HepG2 (cell line): ENCODE measurements at regions not wholly inside any gene's neighbourhood (a gene's known extent, or its start where the extent isn't known, plus 50 kb on each side); places are given as distances from the start of the nearest gene placed in this dataset.

Experiments used
- ATAC-seq: fragments of 200-7000 bp; cut with Tn5 transposase; 3 replicates; pipeline ENCODE4 v1.9.1; 2020; ENCODE audit warnings: mild to moderate bottlenecking, moderate library complexity
- BruUV-seq: library from RNA; stranded (reverse); fragments of 400-500 nt; replicated peaks from 2 replicates; lab custom pipeline; 2021; lab: Mats Ljungman, UMichigan
- CTCF ChIA-PET: fragments of 300-600 bp; formaldehyde crosslinking; extraction: SDS; loops from one replicate; lab custom pipeline; 2021; ENCODE audit warnings: low total read pairs, inconsistent platforms, low intra/inter-chr PET ratio; lab: Yijun Ruan, JAX
- POLR2A ChIA-PET: fragments of 350-600 bp; sonication (Branson Sonifier 250); formaldehyde crosslinking; loops from one replicate; lab custom pipeline; 2020; ENCODE audit warnings: antibody characterized with exemption, inconsistent platforms; lab: Yijun Ruan, JAX
- DNase-seq: peaks from one replicate; pipeline ENCODE4 v3.0.0-alpha.2; 2015; ENCODE audit warnings: low spot score
- FAIRE-seq: peaks from 3 replicates; lab custom pipeline; 2011; peaks lifted over from hg19 to GRCh38; lab: Jason Lieb, UNC
- H2AFZ ChIP-seq: one replicate; pipeline ENCODE4 v1.6.1; 2011; ENCODE audit warnings: low read length, inconsistent platforms
- H3K27ac ChIP-seq: fragments of 300-600 bp; 3 replicates; pipeline ENCODE4 v1.8.0; 2011; ENCODE audit warnings: mixed run types, mild to moderate bottlenecking, mixed read lengths, low read length, inconsistent platforms; ENCODE audit not compliant: insufficient read depth; ENCODE audit errors: extremely low read length
- H3K27me3 ChIP-seq, 2 experiments: fragments of 200-600 bp in 1 of 2; 2 replicates in 1 of 2; 3 replicates in 1 of 2; pipeline versions ENCODE4 v1.6.0 to v1.8.0; 2011; ENCODE audit warnings: low read length in 2 of 2, mild to moderate bottlenecking in 2 of 2, moderate library complexity in 2 of 2, inconsistent platforms in 1 of 2; ENCODE audit not compliant: insufficient read depth in 2 of 2, control insufficient read depth in 1 of 2
- H3K36me3 ChIP-seq, 2 experiments: fragments of 200-600 bp in 1 of 2; replicated peaks in 1 of 2; 2 replicates in 1 of 2; 3 replicates in 1 of 2; pipeline versions ENCODE4 v1.5.1 to v1.8.0; 2011; ENCODE audit warnings: low read length in 2 of 2, inconsistent platforms in 1 of 2; ENCODE audit not compliant: insufficient read depth in 2 of 2, control insufficient read depth in 1 of 2
- H3K4me1 ChIP-seq: 2 replicates; pipeline ENCODE4 v1.5.1; 2012; ENCODE audit warnings: low read length, inconsistent platforms; ENCODE audit not compliant: insufficient read depth
- H3K4me2 ChIP-seq: 2 replicates; pipeline ENCODE4 v1.6.0; 2011; ENCODE audit warnings: low read depth, low read length, inconsistent platforms
- H3K4me3 ChIP-seq, 3 experiments: fragments of 200-600 bp in 1 of 3; sonication (generic), shearing (Covaris generic) in 1 of 3; replicated peaks in 1 of 3; 2 replicates each; pipeline ENCODE4 v1.5.1; 2011 to 2016; ENCODE audit warnings: low read length in 3 of 3, inconsistent platforms in 2 of 3, low read depth in 2 of 3, mild to moderate bottlenecking in 2 of 3, control low read depth in 1 of 3, mixed read lengths in 1 of 3; ENCODE audit not compliant: insufficient read depth in 1 of 3
- H3K79me2 ChIP-seq: one replicate; pipeline ENCODE4 v1.6.1; 2011; ENCODE audit warnings: low read length, inconsistent platforms; ENCODE audit not compliant: insufficient read depth
- H3K9ac ChIP-seq: 2 replicates; pipeline ENCODE4 v1.6.0; 2011; ENCODE audit warnings: mild to moderate bottlenecking, low read depth, low read length, inconsistent platforms; ENCODE audit not compliant: insufficient read depth
- H3K9me3 ChIP-seq: 2 replicates; pipeline ENCODE4 v1.5.1; 2012; ENCODE audit warnings: mild to moderate bottlenecking, low read length
- H4K20me1 ChIP-seq: 2 replicates; pipeline ENCODE4 v1.6.0; 2011; ENCODE audit warnings: inconsistent platforms, mild to moderate bottlenecking, low read length, moderate library complexity; ENCODE audit not compliant: insufficient read depth
- ARID3A ChIP-seq: IDR thresholded peaks from 2 replicates; pipeline ENCODE4 v1.6.1; 2012; ENCODE audit warnings: low read depth, low read length, improper control_type of control experiment
- BATF2 ChIP-seq: sonication (generic); formaldehyde crosslinking; IDR thresholded peaks from 2 replicates; pipeline ENCODE4 v1.8.0; 2022; ENCODE audit warnings: mild to moderate bottlenecking, missing genetic modification reagents, moderate library complexity
- HIC2 ChIP-seq: sonication (generic); formaldehyde crosslinking; IDR thresholded peaks from 2 replicates; pipeline ENCODE4 v1.9.0; 2022; ENCODE audit warnings: low read depth, missing genetic modification reagents
- HNF4G ChIP-seq, 2 experiments: sonication (generic) in 1 of 2; formaldehyde crosslinking in 1 of 2; IDR thresholded peaks; 2 replicates each; pipeline versions ENCODE4 v1.4.0 to v1.6.1; 2011 to 2020; ENCODE audit warnings: borderline replicate concordance in 2 of 2, low read depth in 2 of 2, mild to moderate bottlenecking in 2 of 2, low read length in 1 of 2, missing genetic modification reagents in 1 of 2, moderate library complexity in 1 of 2
- HOXD1 ChIP-seq: sonication (generic); formaldehyde crosslinking; IDR thresholded peaks from 2 replicates; pipeline ENCODE4 v1.5.0; 2020; ENCODE audit warnings: missing genetic modification reagents
- NFRKB ChIP-seq: fragments of 450-650 bp; IDR thresholded peaks from 2 replicates; pipeline ENCODE4 v1.6.1; 2017
- NFYB ChIP-seq: sonication (generic); formaldehyde crosslinking; IDR thresholded peaks from 2 replicates; pipeline ENCODE4 v1.4.0; 2020; ENCODE audit warnings: missing genetic modification reagents
- SRSF1 ChIP-seq: fragments of 200-400 bp; formaldehyde crosslinking; optimal IDR thresholded peaks from 2 replicates; pipeline ENCODE3; 2017; ENCODE audit warnings: mild to moderate bottlenecking, low read depth, low read length, moderate library complexity
- ZNF292 ChIP-seq: sonication (generic); formaldehyde crosslinking; IDR thresholded peaks from 2 replicates; pipeline ENCODE4 v1.8.1; 2022; ENCODE audit warnings: mild to moderate bottlenecking, low read depth, missing genetic modification reagents, borderline replicate concordance
- WGBS: methylation state at CpG from one replicate; pipeline ENCODE4 v1.1.6; 2017; ENCODE audit warnings: low lambda C conversion rate; 5-methylcytosine and 5-hydroxymethylcytosine counted together
- in situ Hi-C: cut with HindIII; loops from 2 replicates; pipeline ENCODE4 v1.10.0; 2017; ENCODE audit warnings: low pct_unique_long_range_greater_than_20kb; ENCODE audit not compliant: extremely low pct_ligation_motif_present
- intact Hi-C: fragments of 100-400 bp; cut with micrococcal nuclease; formaldehyde crosslinking; loops from one replicate; pipeline ENCODE4 v1.10.0; 2022; ENCODE audit not compliant: unreplicated experiment

- no peak overlapping the region for H2AFZ ChIP-seq
- no peaks in the 10 kb centered on the region for H3K9me3 ChIP-seq
- no peak overlapping the region for H3K27ac ChIP-seq
- DNase-seq (no peak), ATAC-seq (no peak), FAIRE-seq (no peak)
- H3K79me2 ChIP-seq: no peaks in the 10 kb centered on the region
- WGBS: 0% methylated on average over 1 of the region's 1 CpG
- intact Hi-C loops: no loop called here
- no peak overlapping the region for H3K4me3 ChIP-seq
- no peaks in the 10 kb centered on the region for H3K27me3 ChIP-seq
- H3K36me3 ChIP-seq: no peaks in the 10 kb centered on the region
- CTCF ChIA-PET: no interaction called here
- no peaks in the 10 kb centered on the region for H4K20me1 ChIP-seq
- no peaks in the 10 kb centered on the region for H3K4me1 ChIP-seq
- BruUV-seq: no TSS peak
- H3K9ac ChIP-seq: no peak overlapping the region
- in situ Hi-C loops: no loop called here
- no peak overlapping the region for H3K4me2 ChIP-seq
- TF ChIP-seq ARID3A (no peak), NFYB (CRISPR knock-in tag) (no peak), NFRKB (no peak), ZNF292 (no peak), BATF2 (no peak), HIC2 (CRISPR knock-in tag) (no peak), HNF4G (IDR thresholded peaks at IDR 0.05; ENCODE audit: borderline replicate concordance, low read depth, low read length) (no peak), HNF4G (CRISPR knock-in tag; IDR thresholded peaks at IDR 0.05; ENCODE audit: borderline replicate concordance, low read depth) (no peak), SRSF1 (no peak), HOXD1 (CRISPR knock-in tag) (no peak)
- POLR2A ChIA-PET: no interaction called here
Observed at GRCh38 chr4:27368781-27369180, 508.1 kb downstream of the STIM2 start.
